SK-N-SH treated with all-trans-retinoic acid at 6 μM for 48 hours (cell line): ENCODE measurements at regions not wholly inside any gene's neighbourhood (a gene's known extent, or its start where the extent isn't known, plus 50 kb on each side); places are given as distances from the start of the nearest gene placed in this dataset.

ENCODE experiments used
- ARNTL ChIP-seq: fragments of 450-650 bp; formaldehyde crosslinking; IDR thresholded peaks from 2 replicates; pipeline ENCODE4 v1.5.0; 2020; ENCODE audit warnings: low read depth, mild to moderate bottlenecking, moderate library complexity, borderline replicate concordance
- CREB5 ChIP-seq: fragments of 250-450 bp; sonication (Bioruptor Pico); IDR thresholded peaks from 2 replicates; pipeline ENCODE4 v1.5.1; 2020; ENCODE audit warnings: low read depth, mild to moderate bottlenecking, moderate library complexity
- SNAI2 ChIP-seq: fragments of 250-450 bp; sonication (Bioruptor Pico); IDR thresholded peaks from 2 replicates; pipeline ENCODE4 v1.5.0; 2020; ENCODE audit warnings: mild to moderate bottlenecking, moderate library complexity
- ZC3H10 ChIP-seq: fragments of 250-450 bp; sonication (Bioruptor Pico); IDR thresholded peaks from 2 replicates; pipeline ENCODE4 v1.5.1; 2021; ENCODE audit warnings: mild to moderate bottlenecking, moderate library complexity
- ZFP3 ChIP-seq: fragments of 250-450 bp; sonication (Bioruptor Pico); IDR thresholded peaks from 2 replicates; pipeline ENCODE4 v1.5.0; 2020; ENCODE audit warnings: mild to moderate bottlenecking, moderate library complexity
- ZFP30 ChIP-seq: fragments of 450-650 bp; formaldehyde crosslinking; IDR thresholded peaks from 2 replicates; pipeline ENCODE4 v1.5.0; 2022; ENCODE audit warnings: mild to moderate bottlenecking, moderate library complexity
- ZNF565 ChIP-seq: fragments of 450-650 bp; formaldehyde crosslinking; conservative IDR thresholded peaks from 2 replicates; pipeline ENCODE4 v1.5.0; 2020; ENCODE audit warnings: low read depth, mild to moderate bottlenecking, moderate library complexity

GRCh38 chr15:20368974-20369373 lies 172.6 kb downstream of the GOLGA6L6 start:
- no peak for TF ChIP-seq ARNTL
- TF ChIP-seq ZC3H10 = no peak
- TF ChIP-seq ZNF565 (CRISPR knock-in tag) = no peak
- TF ChIP-seq CREB5 (CRISPR knock-in tag) = no peak
- no peak for TF ChIP-seq SNAI2 (CRISPR knock-in tag)
- TF ChIP-seq ZFP30 = no peak
- TF ChIP-seq ZFP3 (CRISPR knock-in tag) = no peak
